SH-SY5Y (cell line): ENCODE measurements at regions not wholly inside any gene's neighbourhood (a gene's known extent, or its start where the extent isn't known, plus 50 kb on each side); places are given as distances from the start of the nearest gene placed in this dataset.

Source experiments
- GATA2 ChIP-seq: IDR thresholded peaks from 2 replicates; pipeline ENCODE4 v1.6.1; 2011; ENCODE audit warnings: mild to moderate bottlenecking, low read depth, low read length
- GATA3 ChIP-seq: IDR thresholded peaks from 2 replicates; pipeline ENCODE4 v1.6.1; 2011; ENCODE audit warnings: low read depth, mild to moderate bottlenecking, low read length, moderate library complexity

DNA sequence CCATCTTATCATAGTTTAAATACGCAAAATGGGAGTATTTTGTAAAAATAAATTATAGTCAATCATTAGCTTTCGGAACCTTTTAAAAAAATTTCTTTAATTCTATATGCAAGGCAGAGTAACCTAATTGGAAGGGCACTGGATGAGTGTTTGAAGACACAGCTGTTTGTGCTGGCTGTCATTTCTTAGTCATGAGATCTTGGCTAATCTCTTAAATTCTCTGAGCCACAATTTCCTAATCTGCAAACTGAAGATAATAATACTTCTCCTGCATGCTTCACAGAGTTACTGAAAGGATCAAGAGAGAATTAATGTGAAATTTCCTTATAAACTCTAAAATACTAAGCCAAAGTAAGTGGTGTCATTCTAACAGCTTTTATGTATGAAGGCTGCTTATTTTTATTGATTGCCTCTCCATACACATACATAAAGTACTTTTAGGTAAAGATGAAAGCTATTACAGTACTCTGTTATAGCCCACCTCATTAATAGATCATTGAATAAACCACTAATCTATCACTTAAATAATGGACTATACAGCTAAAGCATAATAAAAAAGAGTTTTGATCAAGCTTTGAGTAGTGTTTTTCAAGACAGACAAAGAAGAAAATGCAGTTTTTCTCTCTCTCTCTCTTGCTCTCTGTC, 383.7 kb upstream of the IRAK1BP1 start:
- TF ChIP-seq GATA2 (no peak), GATA3 (no peak)
